ENCODE measurements at regions not wholly inside any gene's neighbourhood (a gene's known extent, or its start where the extent isn't known, plus 50 kb on each side); places are given as distances from the start of the nearest gene placed in this dataset.
A peak's percentile ranks its signal among the peaks of the same experiment; 100 is the strongest.
"Not testable (repeated sequence)": the region's sequence is repeated elsewhere in the genome, so short reads cannot be mapped to it uniquely, and the experiment has no call there.

- TF ChIP-seq CTCF (IDR thresholded peaks at IDR 0.05; ENCODE audit: low read depth, low read length): no peak
- ChIA-PET POLR2A (no interaction called here), CTCF (interaction anchor here (1.2 kb wide), 2 partner anchors 80 to 200 kb away, joined by 3 to 6 read pairs; no protein-coding TSS in a partner anchor)
- Histone ChIP-seq H3K27me3 (ENCODE audit: control insufficient read depth, insufficient read depth, low read length) (no peaks in the 10 kb centered on the region), H3K4me3 (ENCODE audit: low read depth, low read length) (no peak overlapping the region), H3K9me3 (ENCODE audit: control insufficient read depth, insufficient read depth, low read length) (peaks cover 5% of the 10 kb centered on the region; the same call in 1 of the 2 replicates), H3K27ac (ENCODE audit: low read depth, low read length) (no peak overlapping the region)
- DNase-seq (ENCODE audit: low read depth, low spot score): no peak
Measured at GRCh38 chr4:128654465-128654864, 155.0 kb upstream of the JADE1 start.

DNA sequence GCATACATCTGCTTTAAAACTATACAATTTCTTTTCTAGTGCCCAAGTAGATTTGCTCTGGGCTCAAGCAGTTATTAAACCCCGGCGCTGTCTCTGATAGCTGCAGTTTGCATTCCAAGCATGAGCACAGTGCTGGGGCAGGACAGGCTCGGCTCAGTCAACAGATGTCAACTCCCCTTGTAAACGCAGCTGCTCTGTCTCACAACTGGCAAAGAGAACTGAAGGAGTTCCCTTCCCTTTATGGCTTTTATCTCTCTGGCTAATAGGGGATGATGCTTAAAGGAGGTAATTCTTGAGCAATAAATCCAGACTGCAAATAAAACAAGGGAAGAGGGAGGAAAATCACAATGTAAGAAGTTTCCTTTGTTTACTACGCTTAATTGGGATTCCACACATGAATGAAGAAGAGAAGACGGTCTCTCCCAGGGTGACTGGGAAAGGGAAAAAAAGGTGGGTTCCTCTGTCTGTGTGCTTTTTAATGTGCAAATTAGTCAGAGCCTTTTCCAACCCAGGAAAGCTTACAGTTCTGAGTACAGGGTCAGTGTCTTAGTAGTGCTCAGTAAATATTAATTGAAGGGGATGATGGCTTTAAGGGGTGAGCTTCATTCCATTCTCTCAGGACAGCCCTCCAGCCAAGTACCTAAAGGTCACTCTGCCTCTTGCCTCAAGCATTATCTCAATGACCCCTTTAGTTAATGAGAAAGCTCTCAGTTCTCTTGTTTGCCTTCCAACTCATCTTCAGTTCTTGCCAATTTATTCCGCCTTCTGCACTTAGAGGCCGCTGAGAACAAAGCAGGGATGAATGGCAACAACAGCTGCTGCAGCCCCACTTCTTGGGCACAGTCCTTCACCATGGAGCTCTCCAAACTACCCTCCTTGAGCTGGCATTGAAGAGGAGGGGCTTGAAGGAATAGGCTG is 155.7 kb upstream of the JADE1 start:
- CTCF ChIA-PET: interaction anchor here (1.2 kb wide), 2 partner anchors 79 to 199 kb away, joined by 3 to 6 read pairs; no protein-coding TSS in a partner anchor
- DNase-seq (ENCODE audit: low read depth, low spot score): peak; percentile 45

GRCh38 chr4:128649575-128650205 is 159.8 kb upstream of the JADE1 start:
- no peak for TF ChIP-seq CTCF (IDR thresholded peaks at IDR 0.05; ENCODE audit: low read depth, low read length)
- Histone ChIP-seq H3K27ac (ENCODE audit: low read depth, low read length) (no peak overlapping the region), H3K4me3 (ENCODE audit: low read depth, low read length) (no peak overlapping the region), H3K9me3 (ENCODE audit: control insufficient read depth, insufficient read depth, low read length) (no peaks in the 10 kb centered on the region), H3K27me3 (ENCODE audit: control insufficient read depth, insufficient read depth, low read length) (no peaks in the 10 kb centered on the region)
- POLR2A ChIA-PET: no interaction called here
- CTCF ChIA-PET: no interaction called here
- DNase-seq (ENCODE audit: low read depth, low spot score): peak; percentile 32

More for the DNA sequence above, 155.7 kb upstream of the JADE1 start:
- Histone ChIP-seq H3K27me3 (ENCODE audit: control insufficient read depth, insufficient read depth, low read length) (no peaks in the 10 kb centered on the region), H3K9me3 (ENCODE audit: control insufficient read depth, insufficient read depth, low read length) (peaks cover 5% of the 10 kb centered on the region; the same call in 1 of the 2 replicates), H3K27ac (ENCODE audit: low read depth, low read length) (no peak overlapping the region), H3K4me3 (ENCODE audit: low read depth, low read length) (no peak overlapping the region)
- TF ChIP-seq CTCF (IDR thresholded peaks at IDR 0.05; ENCODE audit: low read depth, low read length): no peak
- POLR2A ChIA-PET: interaction anchor here (0.5 to 0.8 kb wide), 2 partner anchors 123 to 458 kb away, joined by 3 read pairs; no protein-coding TSS in a partner anchor

DNA sequence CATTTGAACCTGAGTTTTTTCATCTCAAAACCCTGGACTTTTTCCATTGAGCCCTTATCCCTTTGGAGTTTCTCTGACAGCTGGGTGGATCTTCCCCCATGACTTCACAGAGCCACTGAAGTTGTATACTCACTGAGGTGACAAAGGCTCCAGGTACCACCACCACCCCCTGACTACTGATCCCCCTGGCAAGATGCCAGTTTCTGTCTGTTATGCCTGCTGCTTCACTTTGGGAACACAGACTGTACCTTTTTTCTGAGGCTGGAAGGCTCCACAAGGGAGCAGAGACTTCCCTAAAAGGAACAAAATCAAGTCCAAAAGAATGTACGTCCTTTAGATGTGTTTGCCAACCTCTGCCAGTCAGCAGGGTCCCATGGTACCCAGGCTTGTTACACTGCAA is 160.3 kb upstream of the JADE1 start:
- Histone ChIP-seq H3K27ac (ENCODE audit: low read depth, low read length) (no peak overlapping the region), H3K27me3 (ENCODE audit: control insufficient read depth, insufficient read depth, low read length) (no peaks in the 10 kb centered on the region), H3K9me3 (ENCODE audit: control insufficient read depth, insufficient read depth, low read length) (no peaks in the 10 kb centered on the region), H3K4me3 (ENCODE audit: low read depth, low read length) (no peak overlapping the region)
- no peak for TF ChIP-seq CTCF (IDR thresholded peaks at IDR 0.05; ENCODE audit: low read depth, low read length)
- no peak for DNase-seq (ENCODE audit: low read depth, low spot score)
- POLR2A ChIA-PET: no interaction called here
- CTCF ChIA-PET: no interaction called here

DNA sequence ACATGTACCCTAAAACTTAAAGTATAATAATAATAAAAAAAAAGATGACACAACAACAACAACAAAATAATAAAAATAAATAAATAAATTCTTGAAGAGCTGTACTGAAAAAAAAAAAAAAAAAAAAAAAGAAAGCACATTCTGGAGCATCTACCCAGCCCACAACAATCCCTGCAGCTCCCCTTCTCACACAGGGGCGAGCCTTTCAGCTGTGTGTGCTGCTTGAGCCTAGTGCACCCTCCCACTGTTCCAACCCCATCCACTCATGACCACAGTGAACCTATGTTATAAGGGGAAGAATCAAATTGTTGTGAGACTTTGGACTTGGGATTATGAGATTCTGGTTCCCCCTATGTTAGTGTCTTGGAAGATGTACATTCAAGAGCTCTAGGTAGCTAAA is 161.5 kb upstream of the JADE1 start:
- Histone ChIP-seq H3K4me3 (ENCODE audit: low read depth, low read length) (no peak overlapping the region), H3K27ac (ENCODE audit: low read depth, low read length) (no peak overlapping the region), H3K9me3 (ENCODE audit: control insufficient read depth, insufficient read depth, low read length) (no peaks in the 10 kb centered on the region), H3K27me3 (ENCODE audit: control insufficient read depth, insufficient read depth, low read length) (no peaks in the 10 kb centered on the region)
- ChIA-PET POLR2A (no interaction called here), CTCF (interaction anchor here (0.7 kb wide), 1 partner anchor 21 kb away, joined by 3 read pairs; no protein-coding TSS in a partner anchor)
- no peak for TF ChIP-seq CTCF (IDR thresholded peaks at IDR 0.05; ENCODE audit: low read depth, low read length)
- DNase-seq (ENCODE audit: low read depth, low spot score): no peak

GRCh38 chr4:128646893-128647292 is 162.6 kb upstream of the JADE1 start:
- H3K4me3 ChIP-seq (ENCODE audit: low read depth, low read length); H3K9me3 ChIP-seq (ENCODE audit: control insufficient read depth, insufficient read depth, low read length); H3K27ac ChIP-seq (ENCODE audit: low read depth, low read length); H3K27me3 ChIP-seq (ENCODE audit: control insufficient read depth, insufficient read depth, low read length); POLR2A ChIA-PET; DNase-seq (ENCODE audit: low read depth, low spot score); CTCF ChIA-PET: not testable (repeated sequence)

Data from AG04450 (cell line).